ENCODE measurements at regions not wholly inside any gene's neighbourhood (a gene's known extent, or its start where the extent isn't known, plus 50 kb on each side); places are given as distances from the start of the nearest gene placed in this dataset.
"Not testable (repeated sequence)": the region's sequence is repeated elsewhere in the genome, so short reads cannot be mapped to it uniquely, and the experiment has no call there.

DNA sequence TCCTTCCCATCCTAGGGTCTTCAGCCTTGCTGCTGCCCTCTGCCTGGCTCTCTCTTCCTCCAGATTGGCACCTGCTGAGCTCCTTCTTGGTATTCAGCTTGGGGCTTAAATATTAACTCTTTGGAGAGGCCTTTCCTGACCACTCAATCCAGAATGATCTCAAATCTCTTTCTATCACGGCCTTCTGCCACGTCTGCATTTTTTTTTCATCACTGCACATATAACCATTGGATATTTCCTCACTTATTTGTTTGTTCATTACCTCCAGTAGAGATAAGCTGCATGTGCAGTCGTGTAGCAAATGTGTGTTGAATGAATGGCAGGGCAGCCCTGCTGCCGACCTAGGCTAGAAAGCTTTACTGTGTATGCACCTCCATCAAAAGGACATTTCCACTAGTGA is 51.6 kb upstream of the MPP7 start:
- no peak for FAIRE-seq

DNA sequence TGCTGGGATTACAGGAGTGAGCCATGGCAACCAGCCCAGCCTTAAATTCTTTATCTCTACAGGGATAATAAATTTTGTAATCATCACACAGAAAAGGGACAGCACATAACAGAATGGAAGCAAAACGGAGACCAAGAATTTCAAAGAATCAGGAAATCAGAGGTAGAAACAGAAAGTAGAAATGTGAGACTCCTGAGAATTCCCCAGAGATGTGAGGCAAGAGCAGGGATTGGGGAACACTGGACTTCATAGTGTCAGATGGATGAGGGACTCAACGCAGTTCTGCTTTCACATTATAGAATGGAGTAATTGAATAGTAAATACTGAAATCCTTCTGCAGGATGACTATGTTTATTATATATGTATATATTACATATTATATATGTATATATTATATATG is 52.5 kb upstream of the MPP7 start:
- no peak for FAIRE-seq

DNA sequence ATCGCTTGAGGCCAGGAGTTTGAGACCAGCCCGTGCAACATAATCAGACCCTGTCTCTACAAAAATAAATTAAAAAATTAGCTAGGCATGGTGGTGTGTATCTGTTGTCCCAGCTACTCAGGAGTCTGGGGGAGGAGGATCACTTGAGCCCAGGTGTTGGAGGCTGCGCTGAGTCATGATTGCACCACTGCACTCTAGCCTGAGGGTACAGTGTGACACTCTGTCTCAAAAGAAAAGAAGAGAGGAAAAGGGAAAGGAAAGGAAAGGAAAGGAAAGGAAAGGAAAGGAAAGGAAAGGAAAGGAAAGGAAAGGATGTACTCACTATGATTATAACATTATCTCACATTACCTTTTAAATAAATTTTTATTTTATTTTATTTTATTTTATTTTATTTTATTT is 56.5 kb upstream of the MPP7 start:
- no peak for FAIRE-seq

DNA sequence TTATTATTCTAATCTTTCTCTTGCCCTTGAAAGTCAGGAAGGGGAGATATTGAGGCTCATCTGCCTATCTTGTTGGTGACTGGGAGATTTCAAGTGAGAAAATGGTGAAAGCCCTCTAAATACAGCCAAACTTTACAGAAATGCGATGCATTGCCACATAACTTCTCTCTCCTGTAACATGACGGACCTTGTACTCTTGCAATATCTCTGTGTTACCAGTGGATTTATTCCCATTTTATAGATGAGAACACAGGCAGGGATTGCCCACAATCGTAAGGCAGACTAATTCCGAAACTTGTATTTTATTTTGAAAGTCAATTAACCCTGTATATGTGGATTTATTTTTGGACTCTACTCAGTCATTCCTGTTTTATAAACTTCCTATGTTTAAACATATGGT is 57.3 kb upstream of the MPP7 start:
- no peak for FAIRE-seq

DNA sequence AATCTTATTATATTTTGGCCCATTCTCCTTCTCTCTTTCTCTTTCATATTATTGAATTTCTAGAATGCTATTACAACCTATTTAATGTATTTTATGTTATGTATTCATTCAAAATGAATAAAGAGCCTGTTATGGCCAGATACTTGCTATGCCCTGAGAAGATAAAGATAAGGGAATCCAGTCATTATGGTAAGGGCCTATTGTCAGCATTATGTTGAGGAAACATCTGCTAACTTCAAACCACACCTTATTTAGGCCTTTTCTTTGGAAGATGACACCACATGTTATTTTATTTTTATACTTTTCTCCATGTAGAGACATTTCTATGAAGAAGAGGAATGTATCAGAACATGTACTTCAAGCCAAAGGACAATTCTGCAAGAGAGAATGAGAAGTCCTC is 60.5 kb upstream of the MPP7 start:
- no peak for FAIRE-seq

DNA sequence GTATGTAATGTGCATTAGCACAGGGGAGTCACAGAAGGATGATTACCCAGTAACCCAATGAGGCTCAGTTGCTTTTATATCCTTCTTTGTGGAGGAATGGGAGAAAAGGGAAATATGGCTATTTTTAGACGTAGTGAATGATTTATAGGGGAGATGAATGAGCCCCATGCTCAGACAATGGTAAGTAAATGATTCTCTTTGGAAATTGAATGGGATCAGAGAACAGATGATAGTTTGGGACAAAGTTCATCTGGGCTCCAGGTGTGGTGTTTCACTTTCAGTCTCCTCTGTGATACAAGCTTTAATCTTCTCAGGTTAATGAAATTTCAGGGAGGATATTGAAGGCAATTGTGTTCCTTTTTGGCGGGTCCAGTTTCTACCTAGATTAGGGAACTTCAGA is 63.0 kb upstream of the MPP7 start:
- no peak for FAIRE-seq

DNA sequence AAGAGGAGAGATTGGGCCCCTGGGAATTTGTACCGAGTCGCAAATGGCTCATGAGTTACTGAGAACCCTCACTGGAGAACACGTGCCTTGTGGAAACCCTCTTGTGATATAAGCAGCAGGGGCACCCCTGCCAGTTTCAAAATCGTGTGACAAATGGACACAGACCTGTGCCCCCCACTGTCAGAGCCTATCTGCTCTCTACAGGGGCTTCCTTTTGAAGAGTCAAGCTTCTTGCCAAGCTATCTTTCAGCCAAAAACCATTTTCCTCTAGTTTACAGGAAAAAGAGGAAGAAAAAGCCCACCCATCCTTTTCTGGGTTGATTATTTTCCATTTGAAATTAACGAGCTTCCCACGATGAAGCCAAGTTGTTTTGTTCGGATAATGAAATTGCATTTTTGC is 64.1 kb upstream of the MPP7 start:
- no peak for FAIRE-seq

DNA sequence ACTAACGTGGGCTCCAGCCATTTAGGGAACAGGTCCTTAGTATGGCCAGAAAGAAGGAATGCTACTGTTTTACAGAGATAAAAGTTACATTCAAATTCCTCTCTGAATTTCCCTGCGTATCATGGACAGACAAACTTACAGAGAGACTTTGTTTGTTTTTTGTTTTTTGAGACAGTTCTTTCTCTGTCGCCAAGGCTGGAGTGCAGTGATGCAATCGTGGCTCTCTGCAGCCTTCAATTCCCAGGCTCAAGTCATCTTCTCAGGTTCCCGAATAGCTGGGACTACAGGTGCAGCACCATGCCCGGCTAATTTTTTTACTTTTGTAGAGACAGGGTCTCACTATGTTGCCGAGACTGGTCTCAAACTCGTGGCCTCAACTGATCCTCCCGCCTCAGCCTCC is 64.5 kb upstream of the MPP7 start:
- FAIRE-seq, result no peak

DNA sequence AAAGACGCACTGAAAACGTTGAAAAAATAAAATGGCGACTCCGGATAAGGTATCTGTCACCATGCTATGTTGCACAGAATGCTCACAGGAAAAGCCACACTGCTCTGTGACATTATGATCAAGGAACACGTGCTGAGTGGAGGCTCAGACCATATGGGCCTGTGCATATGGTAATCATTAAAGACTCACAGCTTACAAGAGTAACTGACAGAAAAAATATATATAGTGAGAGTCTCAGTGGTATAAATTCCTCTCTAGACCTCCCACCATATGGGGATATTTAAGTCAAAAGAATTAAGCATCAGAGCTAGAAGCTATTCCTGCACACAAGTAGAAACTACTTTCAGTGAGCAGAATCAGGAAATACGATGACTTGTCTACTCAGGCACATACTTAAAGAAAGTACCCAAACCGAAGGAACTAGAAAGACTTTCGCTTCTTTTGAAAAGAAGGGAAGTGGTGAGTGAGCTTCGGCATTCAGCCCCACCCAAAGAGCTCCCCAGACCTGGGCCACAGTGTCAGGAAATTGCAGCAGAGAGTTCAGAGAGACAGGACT is 65.1 kb upstream of the MPP7 start:
- no peak for FAIRE-seq

DNA sequence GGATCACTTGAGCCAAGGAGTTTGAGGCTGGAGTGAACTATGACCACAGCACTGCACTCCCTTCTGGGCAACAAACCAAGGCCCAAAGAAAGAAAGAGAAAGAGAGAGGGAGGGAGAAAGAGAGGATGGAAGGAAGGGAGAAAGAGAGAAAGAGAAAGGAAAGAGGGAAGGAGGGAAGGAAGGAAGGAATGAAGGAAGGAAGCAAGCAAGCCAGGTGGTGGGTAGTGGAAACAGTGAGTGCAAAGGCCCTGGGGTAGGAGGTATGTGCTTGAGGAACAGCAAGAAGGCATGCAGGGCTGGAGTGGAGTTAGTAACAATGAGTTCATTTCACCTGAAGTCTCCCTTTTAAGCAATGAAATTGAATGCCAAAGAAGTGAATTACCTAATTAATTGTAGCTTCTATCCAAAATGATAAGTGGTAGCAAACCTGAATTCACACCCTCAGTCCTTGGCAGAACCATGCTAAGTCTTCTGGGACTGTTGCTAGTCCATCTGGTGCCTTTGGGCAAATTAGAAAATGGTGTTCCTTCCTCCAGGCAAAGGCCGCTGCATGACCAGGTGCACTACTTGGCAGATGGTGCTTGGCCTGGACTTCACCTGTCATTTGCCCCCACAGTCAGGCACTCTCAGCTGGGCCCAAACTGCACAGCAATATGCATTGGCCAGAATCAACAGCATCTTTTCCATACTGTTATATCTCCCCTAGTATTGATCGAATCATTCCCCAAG is 67.4 kb upstream of the MPP7 start:
- FAIRE-seq, result no peak

DNA sequence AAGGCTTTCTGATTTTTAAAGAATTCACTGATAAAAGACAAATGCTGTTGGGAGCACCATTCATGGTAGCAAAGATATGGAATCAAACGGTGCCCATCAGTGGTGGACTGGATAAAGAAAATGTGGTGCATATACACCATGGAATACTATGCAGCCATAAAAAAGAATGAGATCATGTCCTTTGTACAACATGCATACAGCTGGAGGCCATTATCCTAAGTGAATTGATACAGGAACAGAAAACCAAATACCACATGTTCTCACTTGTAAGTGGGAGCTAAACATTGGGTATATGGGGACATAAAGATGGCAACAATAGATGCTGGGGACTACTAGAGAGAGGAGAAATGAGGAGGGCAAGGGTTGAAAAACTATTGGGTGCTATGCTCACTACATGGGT is 68.8 kb upstream of the MPP7 start:
- FAIRE-seq, result not testable (repeated sequence)

DNA sequence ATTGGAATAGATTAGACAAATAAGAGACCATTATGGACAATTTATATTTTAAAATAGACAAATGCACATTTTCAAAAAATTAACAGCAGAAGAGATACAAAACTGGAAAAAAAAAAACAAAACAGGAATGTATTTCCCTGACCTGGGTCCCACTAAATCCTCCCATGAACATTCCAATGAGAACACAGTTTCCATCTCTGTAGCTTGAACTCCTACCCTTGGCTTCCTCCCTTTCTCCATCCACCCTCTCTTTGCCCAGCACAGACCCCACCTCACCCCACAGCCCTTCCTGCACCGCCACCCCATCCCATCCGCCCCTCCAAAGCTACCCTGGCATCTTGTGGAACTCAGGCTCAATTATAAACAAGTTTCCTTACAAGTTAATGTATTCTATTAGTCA is 71.2 kb upstream of the MPP7 start:
- no peak for FAIRE-seq

DNA sequence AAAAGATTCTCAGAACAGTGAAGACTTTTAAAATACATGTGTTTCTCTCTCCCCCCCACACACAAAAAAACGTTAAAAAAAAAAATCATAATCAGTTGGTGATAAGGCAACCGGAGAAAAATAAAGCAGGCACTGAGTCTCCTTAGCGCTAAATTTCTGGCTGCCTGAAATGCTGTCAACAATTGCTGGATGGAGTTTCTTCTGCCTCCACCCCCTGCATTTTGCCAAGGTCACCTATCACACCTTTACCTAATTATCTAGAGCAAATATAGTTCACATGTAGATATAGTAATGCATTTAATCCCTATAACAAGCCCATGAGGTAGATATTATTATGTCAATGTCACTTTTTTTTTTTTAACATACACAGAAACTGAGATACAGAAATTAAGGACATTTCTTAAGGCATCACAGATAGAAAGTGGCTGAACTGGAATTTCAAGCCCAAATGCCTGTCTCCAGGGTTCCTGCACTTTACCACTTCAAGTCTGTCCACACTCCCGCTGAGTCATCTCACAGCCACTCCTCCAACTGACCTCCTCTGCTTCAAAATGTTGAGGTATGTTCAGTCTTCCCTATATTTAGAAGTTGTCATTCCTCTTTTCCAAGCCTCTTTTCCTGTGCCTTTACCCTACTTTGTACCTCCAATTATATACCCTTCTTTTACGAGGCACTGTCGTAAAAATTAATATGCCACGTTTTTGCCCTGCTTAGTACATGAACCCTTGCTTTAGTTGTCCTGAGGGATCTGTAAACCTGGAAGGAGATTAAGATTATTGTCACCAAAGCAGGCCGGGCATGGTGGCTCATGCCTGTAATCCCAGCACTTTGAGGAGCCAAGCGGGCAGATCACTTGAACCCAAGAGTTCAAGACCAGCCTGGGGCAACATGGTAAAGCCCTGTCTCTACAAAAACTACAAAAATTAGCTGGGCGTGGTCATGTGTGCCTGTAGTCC is 72.8 kb upstream of the MPP7 start:
- no peak for FAIRE-seq

DNA sequence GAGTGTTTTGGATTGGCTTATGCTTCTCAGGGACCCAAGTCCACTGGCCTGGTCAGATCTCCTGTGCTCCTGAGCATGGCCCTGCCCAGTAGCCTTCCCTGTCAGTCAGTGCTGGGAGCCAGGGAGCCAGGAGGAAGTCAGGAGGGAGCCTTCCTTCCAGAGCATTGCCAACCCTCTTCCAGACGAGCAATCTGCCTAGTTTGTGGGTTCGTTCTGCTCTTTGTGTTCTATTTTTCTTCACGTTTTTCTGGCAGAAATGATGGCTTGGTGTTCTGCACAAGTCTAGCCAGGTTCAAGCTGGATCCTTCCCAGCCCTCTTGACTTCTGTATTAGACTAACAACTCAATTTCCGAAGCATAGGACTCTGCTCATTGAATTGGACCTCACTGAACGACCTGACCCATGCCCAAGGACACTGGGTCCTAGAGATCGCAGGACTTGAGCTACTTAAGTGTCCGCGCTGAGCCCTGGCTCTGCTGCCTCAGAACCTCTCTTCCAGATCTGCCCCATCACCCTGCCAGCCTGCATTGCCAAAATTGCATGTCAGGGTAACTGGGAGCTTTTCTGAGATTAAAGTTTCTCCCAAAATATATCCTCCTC is 76.2 kb upstream of the MPP7 start:
- FAIRE-seq, result no peak

DNA sequence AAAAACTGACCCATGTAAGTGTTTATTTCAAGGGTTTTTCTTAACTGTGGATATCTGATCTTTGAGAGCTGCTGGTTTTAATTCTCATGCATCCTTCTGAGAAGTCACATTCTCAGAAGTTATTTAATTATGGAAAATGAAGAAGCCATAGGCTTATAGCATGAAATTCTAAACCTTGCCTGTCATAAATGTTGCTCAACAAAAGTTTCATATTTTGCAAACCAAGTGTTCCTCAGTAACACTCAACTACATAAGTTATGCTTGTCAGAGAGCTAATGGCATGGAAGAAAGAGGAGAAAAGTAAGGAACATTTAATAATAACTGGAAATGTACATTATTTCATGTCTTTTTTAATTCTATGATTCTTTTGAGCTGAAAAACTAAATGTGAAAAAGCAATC is 78.6 kb upstream of the MPP7 start:
- no peak for FAIRE-seq

DNA sequence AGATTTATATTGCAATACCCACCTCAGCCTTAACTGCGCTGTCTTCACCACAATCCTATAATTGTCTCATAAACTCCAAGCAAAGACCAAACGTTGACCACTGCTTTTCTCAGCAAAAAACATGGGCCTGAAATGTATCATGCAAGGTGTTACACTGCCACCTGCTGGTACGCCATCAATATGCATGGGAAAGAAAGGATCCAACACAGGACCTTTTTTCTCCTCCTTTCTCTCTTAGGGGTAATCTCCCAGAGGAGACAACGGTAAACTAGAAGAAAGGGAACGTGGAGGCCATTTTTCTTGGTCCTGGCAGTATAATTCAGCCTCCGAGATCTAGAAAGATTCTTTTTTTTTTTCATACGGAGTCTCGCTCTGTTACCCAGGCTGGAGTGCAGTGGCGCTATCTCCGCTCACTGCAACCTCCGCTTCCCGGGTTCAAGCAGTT is 79.1 kb upstream of the MPP7 start:
- FAIRE-seq, result peak; percentile 92

DNA sequence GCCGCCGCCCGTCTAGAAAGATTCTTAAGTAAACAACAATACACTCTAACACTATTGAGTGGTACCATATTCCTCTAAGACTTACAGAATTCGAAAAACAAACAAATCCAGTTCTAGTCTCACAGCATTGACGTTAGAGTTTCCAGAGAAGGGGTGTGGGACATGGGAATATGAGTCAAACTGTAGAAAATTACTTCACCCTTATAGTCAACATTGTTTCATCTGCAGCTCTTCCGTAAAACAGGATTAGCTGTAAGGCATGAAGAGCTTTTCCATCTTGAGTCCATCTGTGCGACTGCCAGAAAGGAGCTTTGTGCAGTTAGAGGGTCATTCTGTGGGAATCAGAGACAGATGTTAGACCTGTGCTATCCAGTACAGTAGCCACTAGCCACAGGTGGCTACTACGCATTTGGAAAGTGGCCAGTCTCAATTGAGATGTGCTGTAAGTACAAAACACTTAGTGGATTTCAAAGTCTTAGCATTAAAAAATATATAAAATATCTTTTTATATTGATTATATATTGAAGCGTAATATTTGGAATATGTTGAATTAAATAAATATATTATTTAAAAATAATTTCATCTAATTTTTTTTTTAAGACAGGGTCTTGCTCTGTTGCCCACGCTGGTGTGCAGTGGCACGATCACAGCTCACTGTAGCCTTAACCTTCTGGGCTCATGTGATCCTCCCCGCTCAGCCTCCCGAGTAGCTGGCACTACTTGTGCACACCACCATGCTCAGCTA is 79.8 kb upstream of the MPP7 start:
- no peak for FAIRE-seq

DNA sequence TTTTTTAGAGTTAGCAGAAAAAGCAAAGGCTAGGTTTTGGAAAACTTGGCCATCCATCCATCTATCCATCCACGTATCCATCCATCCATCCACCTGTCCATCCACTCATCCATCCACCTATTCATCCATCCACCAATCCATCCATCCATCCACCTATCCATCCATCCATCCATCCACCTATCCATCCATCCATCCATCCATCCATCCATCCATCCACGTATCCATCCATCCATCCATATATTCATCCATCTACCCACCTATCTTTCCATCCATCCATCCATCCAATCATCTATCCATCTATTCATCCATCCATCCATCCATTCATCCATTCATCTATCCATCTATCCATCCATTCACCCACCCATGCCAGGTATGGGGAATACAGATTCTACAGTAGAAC is 81.7 kb upstream of the MPP7 start:
- FAIRE-seq, result no peak

DNA sequence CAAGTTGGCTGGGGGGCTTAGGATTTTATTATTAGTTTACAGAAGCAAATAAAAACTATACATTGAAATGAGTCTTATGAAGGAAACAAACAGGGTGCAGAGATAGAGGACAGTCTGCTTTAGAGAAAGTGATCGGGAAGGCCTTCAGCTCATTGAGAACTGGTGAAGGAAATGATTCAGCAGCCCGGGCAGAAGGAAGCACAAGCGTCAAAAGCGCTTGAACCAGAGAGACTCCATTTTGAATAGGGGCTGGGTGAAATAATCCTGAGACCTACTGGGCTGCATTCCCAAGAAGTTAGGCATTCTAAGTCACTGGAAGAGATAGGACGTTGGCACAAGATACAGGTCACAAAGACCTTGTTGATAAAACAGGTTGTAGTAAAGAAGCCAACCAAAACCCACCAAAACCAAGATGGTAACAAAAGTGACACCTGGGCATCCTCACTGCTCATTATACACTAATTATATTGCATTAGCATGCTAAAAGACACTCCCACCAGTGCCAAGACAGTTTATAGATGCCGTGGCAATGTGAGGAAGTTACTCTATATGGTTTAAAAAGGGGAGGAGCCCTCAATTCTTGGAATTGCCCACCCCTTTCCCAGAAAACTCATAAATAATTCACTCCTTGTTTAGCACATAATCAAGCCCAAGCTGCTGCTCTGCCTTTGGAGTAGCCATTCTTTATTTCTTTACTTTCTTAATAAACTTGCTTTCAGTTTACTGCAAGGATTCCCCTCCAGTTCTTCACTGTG is 83.1 kb upstream of the MPP7 start:
- FAIRE-seq, result no peak

DNA sequence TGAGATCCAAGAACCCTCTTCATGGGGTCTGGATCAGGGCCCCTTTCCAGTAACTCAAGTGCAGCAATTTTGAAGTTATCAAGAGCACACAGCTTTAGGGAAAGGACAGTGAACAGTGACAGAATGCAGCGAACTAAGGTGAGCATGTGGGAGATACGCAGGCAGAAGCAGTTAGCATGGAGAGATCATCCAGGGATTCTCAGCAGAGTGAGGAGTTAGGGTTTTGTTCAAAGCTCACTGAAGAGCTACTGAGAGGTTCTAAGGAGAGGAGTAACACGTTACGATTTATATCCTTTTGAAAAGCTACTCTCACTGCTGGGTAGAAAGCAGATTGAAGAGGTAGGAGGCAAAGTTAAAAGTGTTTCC is 83.6 kb upstream of the MPP7 start:
- no peak for FAIRE-seq

DNA sequence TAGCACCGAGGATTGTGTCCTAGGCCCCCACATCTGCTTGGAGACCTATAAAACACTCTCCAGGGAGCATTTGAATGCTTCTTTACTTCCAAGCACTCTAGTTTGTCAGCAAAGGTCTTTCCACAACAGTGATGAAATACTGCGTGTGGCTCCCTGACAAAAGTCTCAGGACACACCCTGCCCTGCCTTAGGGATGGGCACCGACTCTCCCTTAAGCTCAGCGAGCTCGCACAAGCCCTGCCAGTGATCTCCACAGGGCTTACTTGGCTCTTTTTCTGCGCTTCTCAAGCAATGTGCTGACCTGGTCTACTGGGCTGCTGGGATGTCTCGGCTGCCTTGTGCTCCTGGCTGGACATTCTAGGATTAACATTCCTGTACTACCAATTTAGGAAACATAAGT is 84.3 kb upstream of the MPP7 start:
- no peak for FAIRE-seq

DNA sequence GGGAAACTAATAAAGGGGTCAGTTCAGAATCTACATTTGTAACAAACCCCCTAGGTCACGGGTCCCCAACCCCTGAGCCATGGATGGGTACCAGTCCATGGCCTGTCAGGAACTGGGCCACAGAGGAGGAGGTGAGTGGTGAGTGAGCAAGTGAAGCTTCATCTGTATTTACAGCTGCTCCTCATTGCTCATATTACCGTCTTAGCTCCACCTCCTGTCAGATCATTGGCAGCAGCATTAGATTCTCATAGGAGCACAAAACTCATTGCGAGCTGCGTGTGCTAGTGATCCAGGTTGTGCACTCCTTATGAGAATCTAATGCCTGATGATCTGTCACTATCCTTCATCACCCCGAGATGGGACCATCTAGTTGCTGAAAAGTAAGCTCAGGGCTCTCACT is 88.4 kb upstream of the MPP7 start:
- FAIRE-seq, result no peak
